Natural killer cell (primary cell): ENCODE measurements at regions not wholly inside any gene's neighbourhood (a gene's known extent, or its start where the extent isn't known, plus 50 kb on each side); places are given as distances from the start of the nearest gene placed in this dataset.

Experiments
- ATAC-seq, 3 donors: fragments of 150-1000 bp in 2 of 3; fragments of 200-7000 bp in 1 of 3; cut with Tn5 transposase; 1 replicate in 1 of 3; 2 replicates in 2 of 3; pipeline ENCODE4 v1.10.0; 2021; ENCODE audit warnings: mild to moderate bottlenecking in 2 of 3, moderate library complexity in 2 of 3
- DNase-seq, 2 donors: peaks; one replicate each; pipeline versions ENCODE4 v3.0.0 to v3.0.0-alpha.2; 2013 to 2021; ENCODE audit warnings: mixed read lengths in 1 of 2
- H3K27ac ChIP-seq: one replicate; pipeline ENCODE4 v1.5.1; 2013; ENCODE audit warnings: mild to moderate bottlenecking, low read length
- H3K27me3 ChIP-seq: one replicate; pipeline ENCODE4 v1.6.1; 2013; ENCODE audit warnings: low read length; ENCODE audit not compliant: control insufficient read depth, insufficient read depth
- H3K36me3 ChIP-seq: one replicate; pipeline ENCODE4 v1.6.1; 2013; ENCODE audit warnings: low read length; ENCODE audit not compliant: control insufficient read depth, insufficient read depth
- H3K4me1 ChIP-seq: one replicate; pipeline ENCODE4 v1.6.1; 2013; ENCODE audit warnings: low read length; ENCODE audit not compliant: control insufficient read depth, insufficient read depth
- H3K4me3 ChIP-seq: one replicate; pipeline ENCODE4 v1.5.1; 2013; ENCODE audit warnings: low read length
- H3K9me3 ChIP-seq: one replicate; pipeline ENCODE4 v1.6.1; 2013; ENCODE audit warnings: low read length; ENCODE audit not compliant: control insufficient read depth, insufficient read depth
- H3K27ac Mint-ChIP-seq, 2 donors: one replicate each; pipeline ENCODE4 v1.8.0; 2022; ENCODE audit warnings: mild to moderate bottlenecking in 2 of 2, mixed read lengths in 2 of 2, moderate library complexity in 1 of 2
- H3K27me3 Mint-ChIP-seq, 2 donors: one replicate each; pipeline ENCODE4 v1.8.0; 2022; ENCODE audit warnings: low read depth in 2 of 2, mixed read lengths in 2 of 2
- H3K36me3 Mint-ChIP-seq: one replicate; pipeline ENCODE4 v1.8.0; 2022; ENCODE audit warnings: mixed read lengths
- H3K4me1 Mint-ChIP-seq, 2 donors: one replicate each; pipeline ENCODE4 v1.8.0; 2022; ENCODE audit warnings: mixed read lengths in 2 of 2
- H3K4me3 Mint-ChIP-seq: one replicate; pipeline ENCODE4 v1.8.0; 2022; ENCODE audit warnings: mild to moderate bottlenecking, moderate library complexity, mixed read lengths
- H3K9me3 Mint-ChIP-seq, 2 donors: one replicate each; pipeline ENCODE4 v1.8.0; 2022; ENCODE audit warnings: mixed read lengths in 2 of 2
- WGBS: methylation state at CpG from one replicate; pipeline ENCODE4 v1.1.7; 2013; ENCODE audit warnings: missing lambda C conversion rate; ENCODE audit not compliant: insufficient coverage; 5-methylcytosine and 5-hydroxymethylcytosine counted together
- intact Hi-C: fragments of 100-400 bp; cut with micrococcal nuclease; formaldehyde crosslinking; loops from one replicate; pipeline ENCODE4 v1.14.2; 2022
- TF ChIP-seq, protein P1 (sequence below): fragments of 200-600 bp; IDR thresholded peaks from one replicate; pipeline ENCODE4 v1.8.0; 2022; ENCODE audit warnings: antibody characterized with exemption

DNA sequence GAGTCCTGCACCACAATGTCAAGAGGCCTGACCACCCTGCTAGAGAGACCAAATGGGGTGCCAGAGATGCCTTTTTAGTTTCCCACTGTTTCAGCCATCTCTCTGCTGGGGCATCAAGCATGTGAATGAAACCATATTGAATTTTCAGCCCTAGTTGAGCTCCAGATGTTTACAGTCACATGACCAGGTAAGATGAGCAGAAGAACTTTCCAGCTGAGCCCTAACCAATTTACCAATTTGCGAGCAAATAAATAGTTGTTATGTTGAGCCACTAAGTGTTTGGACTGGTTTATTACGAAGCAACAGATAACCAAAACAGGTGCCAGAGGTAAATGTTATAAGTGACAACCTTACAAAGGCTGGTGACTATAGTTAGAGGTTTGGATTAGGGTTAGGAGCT lies 209.1 kb upstream of the CCL2 start:
- H3K4me3 Mint-ChIP-seq = no peak overlapping the region
- no peak overlapping the region for H3K27ac Mint-ChIP-seq
- peaks cover 8 to 27% of the 10 kb centered on the region in 2 donors for H3K27me3 Mint-ChIP-seq
- no peaks in the 10 kb centered on the region for H3K9me3 Mint-ChIP-seq
- TF ChIP-seq, protein P1, sequence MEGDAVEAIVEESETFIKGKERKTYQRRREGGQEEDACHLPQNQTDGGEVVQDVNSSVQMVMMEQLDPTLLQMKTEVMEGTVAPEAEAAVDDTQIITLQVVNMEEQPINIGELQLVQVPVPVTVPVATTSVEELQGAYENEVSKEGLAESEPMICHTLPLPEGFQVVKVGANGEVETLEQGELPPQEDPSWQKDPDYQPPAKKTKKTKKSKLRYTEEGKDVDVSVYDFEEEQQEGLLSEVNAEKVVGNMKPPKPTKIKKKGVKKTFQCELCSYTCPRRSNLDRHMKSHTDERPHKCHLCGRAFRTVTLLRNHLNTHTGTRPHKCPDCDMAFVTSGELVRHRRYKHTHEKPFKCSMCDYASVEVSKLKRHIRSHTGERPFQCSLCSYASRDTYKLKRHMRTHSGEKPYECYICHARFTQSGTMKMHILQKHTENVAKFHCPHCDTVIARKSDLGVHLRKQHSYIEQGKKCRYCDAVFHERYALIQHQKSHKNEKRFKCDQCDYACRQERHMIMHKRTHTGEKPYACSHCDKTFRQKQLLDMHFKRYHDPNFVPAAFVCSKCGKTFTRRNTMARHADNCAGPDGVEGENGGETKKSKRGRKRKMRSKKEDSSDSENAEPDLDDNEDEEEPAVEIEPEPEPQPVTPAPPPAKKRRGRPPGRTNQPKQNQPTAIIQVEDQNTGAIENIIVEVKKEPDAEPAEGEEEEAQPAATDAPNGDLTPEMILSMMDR = no peak
- ATAC-seq = no peak
- H3K9me3 ChIP-seq = no peaks in the 10 kb centered on the region
- intact Hi-C loops = no loop called here
- WGBS = 85% methylated on average over 2 of the region's 2 CpGs
- no peak overlapping the region for H3K4me3 ChIP-seq
- no peak for DNase-seq
- no peaks in the 10 kb centered on the region for H3K36me3 ChIP-seq
- H3K36me3 Mint-ChIP-seq = no peaks in the 10 kb centered on the region
- no peaks in the 10 kb centered on the region for H3K27me3 ChIP-seq
- no peaks in the 10 kb centered on the region for H3K4me1 Mint-ChIP-seq
- no peak overlapping the region for H3K27ac ChIP-seq
- no peaks in the 10 kb centered on the region for H3K4me1 ChIP-seq

DNA sequence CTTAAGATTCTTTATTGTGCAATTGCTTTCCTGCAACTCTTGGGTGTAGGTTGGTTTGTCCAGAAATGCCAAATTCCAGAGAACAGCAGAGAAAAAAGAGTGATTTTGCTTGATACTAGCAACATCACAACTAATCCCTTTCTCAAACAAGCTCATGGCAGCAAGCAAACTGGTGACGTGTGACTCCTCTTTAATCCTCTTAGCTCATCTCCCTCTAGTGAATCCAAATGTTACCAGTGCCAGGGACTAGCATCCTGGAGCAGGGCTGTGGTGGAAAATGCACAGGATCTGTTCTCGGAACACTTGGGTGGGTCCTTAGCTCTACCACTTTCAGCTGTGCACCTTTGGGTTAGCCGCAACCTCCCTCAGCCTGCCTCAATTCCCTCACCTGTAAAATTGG lies 204.0 kb upstream of the CCL2 start:
- no peak for ATAC-seq
- no peak overlapping the region for H3K27ac Mint-ChIP-seq
- no peaks in the 10 kb centered on the region for H3K36me3 ChIP-seq
- H3K4me1 ChIP-seq = no peaks in the 10 kb centered on the region
- no peak overlapping the region for H3K4me3 Mint-ChIP-seq
- peaks cover 13 to 51% of the 10 kb centered on the region in 2 donors for H3K27me3 Mint-ChIP-seq
- no peak overlapping the region for H3K27ac ChIP-seq
- H3K4me1 Mint-ChIP-seq = no peaks in the 10 kb centered on the region
- WGBS = 89% methylated on average over 2 of the region's 3 CpGs
- H3K9me3 ChIP-seq = no peaks in the 10 kb centered on the region
- TF ChIP-seq, protein P1 = no peak
- no peaks in the 10 kb centered on the region for H3K36me3 Mint-ChIP-seq
- H3K27me3 ChIP-seq = no peaks in the 10 kb centered on the region
- H3K4me3 ChIP-seq = no peak overlapping the region
- no peak for DNase-seq
- intact Hi-C loops = no loop called here
- no peaks in the 10 kb centered on the region for H3K9me3 Mint-ChIP-seq

DNA sequence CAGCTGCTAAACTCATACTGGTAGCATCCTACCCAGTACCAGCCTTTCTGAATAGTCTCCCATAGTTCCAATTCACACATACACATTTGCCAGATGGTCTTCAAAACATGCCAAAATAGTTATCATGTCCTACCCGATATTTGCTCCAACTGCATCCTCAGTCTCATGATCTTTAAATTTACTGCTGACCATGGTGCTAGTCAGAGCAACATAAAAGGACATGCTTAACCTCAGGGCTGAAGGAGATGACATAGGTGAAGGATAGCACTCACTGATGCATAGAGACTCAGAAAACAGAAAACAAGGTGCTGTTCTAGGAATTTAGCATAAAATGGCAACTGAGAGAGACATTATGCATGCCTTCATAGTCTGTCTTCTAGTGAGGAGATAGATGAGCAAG lies 200.6 kb upstream of the CCL2 start:
- Mint-ChIP-seq H3K27ac (no peak overlapping the region), H3K9me3 (no peaks in the 10 kb centered on the region), H3K27me3 (peaks cover 11 to 45% of the 10 kb centered on the region in 2 donors), H3K36me3 (no peaks in the 10 kb centered on the region), H3K4me1 (no peaks in the 10 kb centered on the region), H3K4me3 (no peak overlapping the region)
- Histone ChIP-seq H3K27ac (no peak overlapping the region), H3K4me1 (no peaks in the 10 kb centered on the region), H3K27me3 (no peaks in the 10 kb centered on the region), H3K4me3 (no peak overlapping the region), H3K9me3 (no peaks in the 10 kb centered on the region), H3K36me3 (no peaks in the 10 kb centered on the region)
- ATAC-seq (no peak), DNase-seq (no peak)
- WGBS = 100% methylated on average over 1 of the region's 1 CpG
- TF ChIP-seq, protein P1 = no peak
- intact Hi-C loops = no loop called here

DNA sequence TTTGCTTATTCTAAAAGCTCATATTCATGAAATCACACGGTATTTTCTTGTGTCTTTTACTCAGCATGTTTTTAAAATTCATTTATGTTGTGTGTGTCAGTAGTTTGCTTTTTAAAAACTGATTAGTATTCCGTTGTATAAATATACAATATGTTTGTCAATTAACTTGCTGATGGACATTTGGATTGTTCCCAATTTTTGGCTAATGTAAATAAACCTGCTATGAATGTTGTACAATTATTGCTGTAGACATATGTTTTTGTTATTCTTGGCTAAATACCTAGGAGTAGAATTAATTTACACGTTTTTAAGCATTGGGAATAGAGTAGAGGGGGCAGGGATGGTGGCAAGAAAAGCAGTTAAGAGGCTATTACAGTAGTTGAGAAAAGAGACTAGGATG lies 199.5 kb upstream of the CCL2 start:
- H3K27ac ChIP-seq = no peak overlapping the region
- WGBS = 52% methylated on average over 2 of the region's 3 CpGs
- no peak overlapping the region for H3K4me3 ChIP-seq
- H3K4me1 ChIP-seq = no peaks in the 10 kb centered on the region
- no peak overlapping the region for H3K27ac Mint-ChIP-seq
- no peaks in the 10 kb centered on the region for H3K9me3 ChIP-seq
- no peaks in the 10 kb centered on the region for H3K4me1 Mint-ChIP-seq
- H3K27me3 ChIP-seq = no peaks in the 10 kb centered on the region
- ATAC-seq (no peak), DNase-seq (no peak)
- no peak overlapping the region for H3K4me3 Mint-ChIP-seq
- no peaks in the 10 kb centered on the region for H3K36me3 Mint-ChIP-seq
- peaks cover 0 to 2% of the 10 kb centered on the region in 2 donors for H3K9me3 Mint-ChIP-seq
- TF ChIP-seq, protein P1 = no peak
- peaks cover 15 to 46% of the 10 kb centered on the region in 2 donors for H3K27me3 Mint-ChIP-seq
- H3K36me3 ChIP-seq = no peaks in the 10 kb centered on the region
- intact Hi-C loops = no loop called here
